Esophagus muscularis mucosa (tissue), 3 donors: ENCODE measurements at regions not wholly inside any gene's neighbourhood (a gene's known extent, or its start where the extent isn't known, plus 50 kb on each side); places are given as distances from the start of the nearest gene placed in this dataset.

Experiments used
- CTCF ChIP-seq, 3 experiments: fragments of 200-600 bp in 2 of 3; fragments of 450-650 bp in 1 of 3; sonication (generic) in 2 of 3; IDR thresholded peaks; one replicate each; pipeline ENCODE4 v1.5.1; 2017 to 2019; ENCODE audit warnings: antibody characterized with exemption in 3 of 3, mild to moderate bottlenecking in 2 of 3, moderate library complexity in 1 of 3
- POLR2AphosphoS5 ChIP-seq, 2 donors: sonication (generic); formaldehyde crosslinking; IDR thresholded peaks; one replicate each; pipeline ENCODE4 v1.6.1; 2017; ENCODE audit warnings: antibody characterized with exemption in 2 of 2

DNA sequence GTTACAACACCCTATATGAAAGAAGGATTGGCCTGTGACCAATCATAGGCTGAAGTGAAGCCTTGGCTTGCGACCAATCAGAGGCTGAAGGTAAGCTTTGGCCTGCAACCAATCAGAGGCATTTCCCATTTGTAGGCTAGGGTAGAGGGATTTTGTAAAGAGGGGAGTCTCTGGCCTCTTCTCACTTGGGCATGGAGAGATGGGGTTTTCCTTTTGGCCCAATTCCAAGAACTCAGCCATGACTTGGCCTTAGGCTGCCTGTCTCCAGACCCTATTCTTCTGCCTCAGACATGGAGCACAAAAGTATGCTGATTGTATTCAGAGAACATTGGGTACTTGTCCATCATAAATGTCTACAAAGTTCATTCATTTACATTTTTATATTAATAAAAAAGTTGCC is 308.3 kb downstream of the UTRN start:
- TF ChIP-seq CTCF (IDR thresholded peaks at IDR 0.05) (no peak), POLR2AphosphoS5 (IDR thresholded peaks at IDR 0.05) (no peak)
